ENCODE measurements at regions not wholly inside any gene's neighbourhood (a gene's known extent, or its start where the extent isn't known, plus 50 kb on each side); places are given as distances from the start of the nearest gene placed in this dataset.

- H3K9me3 ChIP-seq (ENCODE audit: low read depth) = no peaks in the 10 kb centered on the region
- no peaks in the 10 kb centered on the region for H3K36me3 ChIP-seq
- no peak for TF ChIP-seq CTCF (IDR thresholded peaks at IDR 0.05; ENCODE audit: low read depth, low read length)
- no peaks in the 10 kb centered on the region for H3K27me3 ChIP-seq
- no peak overlapping the region for H3K4me3 ChIP-seq
- no peak overlapping the region for H3K27ac ChIP-seq
- DNase-seq (ENCODE audit: low read depth in 1 of 2, low spot score in 1 of 2) = peak; percentile 54 to 87
- H3K4me1 ChIP-seq (ENCODE audit: low read depth) = peaks cover 13% of the 10 kb centered on the region
These were observed 467.3 kb upstream of the ETAA1 start for GRCh38 chr2:66929632-66930338.

DNA sequence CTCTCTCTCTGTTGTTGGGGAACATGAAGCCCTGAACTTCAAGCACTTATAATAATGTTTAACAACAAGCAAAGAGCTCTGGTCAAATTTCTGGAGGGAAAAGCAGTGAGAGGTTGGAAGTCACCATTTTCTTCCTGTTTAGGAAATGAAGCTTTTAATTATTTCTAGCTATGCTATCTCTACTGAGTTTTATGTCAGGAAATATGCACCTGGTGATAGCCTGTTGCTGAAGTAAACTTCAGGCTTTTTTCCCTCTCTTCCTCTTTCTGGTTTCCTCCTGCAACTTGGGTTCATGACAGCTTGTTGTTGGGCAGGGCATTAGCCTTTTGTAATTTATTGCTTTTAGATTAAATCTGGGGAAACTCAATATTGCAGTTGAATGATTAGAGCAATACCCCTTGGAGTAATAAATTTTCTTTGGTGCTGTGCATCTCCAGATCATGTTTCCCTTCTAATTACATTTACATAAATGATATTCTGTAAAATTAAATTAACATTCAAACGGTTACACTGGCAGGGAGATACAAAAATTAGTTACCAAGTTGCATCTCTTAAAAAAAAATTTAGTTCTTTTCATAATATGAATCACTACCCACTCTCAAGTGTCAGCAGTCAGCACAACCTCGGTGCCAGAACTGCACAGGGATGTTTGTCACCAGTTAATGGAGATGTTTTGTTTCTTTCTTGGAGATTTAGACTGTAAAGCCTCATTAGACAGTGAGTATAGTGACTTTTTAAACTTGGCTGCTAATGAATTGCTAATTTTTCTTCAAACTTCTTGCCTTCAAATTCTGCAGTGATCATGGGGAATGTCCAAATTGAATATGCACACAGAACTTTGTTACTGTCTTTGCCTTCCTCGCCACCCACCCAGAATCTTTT, 466.6 kb upstream of the ETAA1 start:
- no peak for DNase-seq (ENCODE audit: low read depth in 1 of 2, low spot score in 1 of 2)
- Histone ChIP-seq H3K27me3 (no peaks in the 10 kb centered on the region), H3K4me1 (ENCODE audit: low read depth) (peaks cover 13% of the 10 kb centered on the region), H3K27ac (no peak overlapping the region), H3K36me3 (no peaks in the 10 kb centered on the region), H3K4me3 (no peak overlapping the region), H3K9me3 (ENCODE audit: low read depth) (no peaks in the 10 kb centered on the region)
- no peak for TF ChIP-seq CTCF (IDR thresholded peaks at IDR 0.05; ENCODE audit: low read depth, low read length)

DNA sequence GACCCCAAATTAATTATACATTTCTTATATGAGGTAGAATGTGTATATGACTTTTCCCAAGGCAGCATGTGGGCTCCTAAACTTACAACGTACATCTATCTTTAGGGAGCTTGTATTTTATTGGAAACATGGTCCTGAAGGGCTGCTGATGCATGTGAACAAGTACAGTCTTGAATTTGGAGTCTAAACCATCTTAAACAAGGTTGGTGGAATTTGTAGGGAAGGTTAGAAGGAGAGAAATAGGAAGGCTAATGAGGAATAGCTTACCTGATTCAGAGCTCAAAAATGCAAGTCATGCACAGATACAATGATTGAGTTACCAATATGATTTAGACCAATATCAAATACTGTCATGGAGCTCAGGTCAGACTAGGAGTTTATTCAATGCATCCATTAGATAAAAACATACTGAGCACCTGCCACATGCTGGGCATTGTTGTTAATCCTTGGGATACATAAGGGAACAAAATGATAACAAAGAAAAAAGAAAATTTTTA, 458.6 kb upstream of the ETAA1 start:
- Histone ChIP-seq H3K9me3 (ENCODE audit: low read depth) (no peaks in the 10 kb centered on the region), H3K36me3 (no peaks in the 10 kb centered on the region), H3K27me3 (no peaks in the 10 kb centered on the region), H3K27ac (no peak overlapping the region), H3K4me1 (ENCODE audit: low read depth) (no peaks in the 10 kb centered on the region), H3K4me3 (no peak overlapping the region)
- no peak for TF ChIP-seq CTCF (IDR thresholded peaks at IDR 0.05; ENCODE audit: low read depth, low read length)
- no peak for DNase-seq (ENCODE audit: low read depth in 1 of 2, low spot score in 1 of 2)

- H3K4me3 ChIP-seq = no peak overlapping the region
- H3K27ac ChIP-seq = no peak overlapping the region
- H3K9me3 ChIP-seq (ENCODE audit: low read depth) = no peaks in the 10 kb centered on the region
- H3K4me1 ChIP-seq (ENCODE audit: low read depth) = no peaks in the 10 kb centered on the region
- no peak for TF ChIP-seq CTCF (IDR thresholded peaks at IDR 0.05; ENCODE audit: low read depth, low read length)
- H3K27me3 ChIP-seq = no peaks in the 10 kb centered on the region
- DNase-seq (ENCODE audit: low read depth in 1 of 2, low spot score in 1 of 2) = no peak
- no peaks in the 10 kb centered on the region for H3K36me3 ChIP-seq
These were observed 457.1 kb upstream of the ETAA1 start for GRCh38 chr2:66940080-66940479.

DNA sequence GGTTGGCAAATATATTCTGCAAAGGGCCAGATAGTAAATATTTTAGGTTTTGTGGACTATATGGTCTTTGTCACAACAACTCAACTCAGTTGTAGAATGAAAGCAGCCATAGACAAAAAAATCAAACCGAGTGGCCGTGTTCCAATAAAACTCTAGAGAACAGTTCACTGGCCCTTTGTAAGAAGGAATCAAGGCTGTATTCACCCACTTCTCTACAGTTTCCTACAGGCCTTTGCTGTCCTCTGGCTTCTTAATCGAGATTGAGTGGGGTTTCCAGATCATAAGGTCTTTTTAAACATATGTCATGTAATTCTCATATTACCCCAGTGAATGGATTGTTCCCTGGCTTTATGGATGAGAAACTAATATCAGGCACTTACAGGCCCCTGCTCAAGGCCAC, 448.9 kb upstream of the ETAA1 start:
- DNase-seq (ENCODE audit: low read depth in 1 of 2, low spot score in 1 of 2) = no peak
- no peak overlapping the region for H3K4me3 ChIP-seq
- no peaks in the 10 kb centered on the region for H3K4me1 ChIP-seq (ENCODE audit: low read depth)
- no peaks in the 10 kb centered on the region for H3K9me3 ChIP-seq (ENCODE audit: low read depth)
- H3K36me3 ChIP-seq = no peaks in the 10 kb centered on the region
- TF ChIP-seq CTCF (IDR thresholded peaks at IDR 0.05; ENCODE audit: low read depth, low read length) = no peak
- H3K27ac ChIP-seq = no peak overlapping the region
- no peaks in the 10 kb centered on the region for H3K27me3 ChIP-seq

All from cardiac muscle cell (in vitro differentiated cells and primary cell).